ENCODE measurements at regions not wholly inside any gene's neighbourhood (a gene's known extent, or its start where the extent isn't known, plus 50 kb on each side); places are given as distances from the start of the nearest gene placed in this dataset.

GRCh38 chrX:140848800-140849199 is 139.2 kb downstream of the LINC00632 start:
- intact Hi-C loops (cut with DNase I; ENCODE audit: low total_unique reads), result no loop called here
- Histone ChIP-seq H3K27ac (no peak overlapping the region), H3K9me3 (peaks cover 0 to 7% (median 0%) of the 10 kb centered on the region in 4 donors), H3K4me3 (no peak overlapping the region), H3K27me3 (no peaks in the 10 kb centered on the region), H3K36me3 (no peaks in the 10 kb centered on the region), H3K4me1 (no peaks in the 10 kb centered on the region)
- 80 to 98% (median 94%) methylated on average over 5 of the region's 5 CpGs for WGBS, 5 donors
- DNase-seq, result no peak
- TF ChIP-seq POLR2A (IDR thresholded peaks at IDR 0.05) (no peak), POLR2AphosphoS5 (IDR thresholded peaks at IDR 0.05) (no peak), EP300 (IDR thresholded peaks at IDR 0.05) (no peak), CTCF (IDR thresholded peaks at IDR 0.05) (no peak)

GRCh38 chrX:140860718-140861117 is 141.7 kb upstream of the SPANXB1 start:
- no peaks in the 10 kb centered on the region for H3K36me3 ChIP-seq
- no peak overlapping the region for H3K27ac ChIP-seq
- H3K4me3 ChIP-seq, result no peak overlapping the region
- H3K4me1 ChIP-seq, result no peaks in the 10 kb centered on the region
- H3K9me3 ChIP-seq, result no peaks in the 10 kb centered on the region
- intact Hi-C loops (cut with DNase I; ENCODE audit: low total_unique reads), result no loop called here
- TF ChIP-seq POLR2A (IDR thresholded peaks at IDR 0.05) (no peak), EP300 (IDR thresholded peaks at IDR 0.05) (no peak), CTCF (IDR thresholded peaks at IDR 0.05) (no peak), POLR2AphosphoS5 (IDR thresholded peaks at IDR 0.05) (no peak)
- H3K27me3 ChIP-seq, result no peaks in the 10 kb centered on the region
- no peak for DNase-seq
- WGBS, 5 donors, result 69 to 88% (median 84%) methylated on average over 6 to 9 of the region's 9 CpGs; no CpG with 5 or more reads in 1 of the 5 donors

- WGBS, 5 donors, result 54 to 80% (median 73%) methylated on average over 1 of the region's 1 CpG
- Histone ChIP-seq H3K4me3 (no peak overlapping the region), H3K27me3 (no peaks in the 10 kb centered on the region), H3K9me3 (peaks cover 0 to 6% (median 2%) of the 10 kb centered on the region in 4 donors), H3K36me3 (no peaks in the 10 kb centered on the region), H3K27ac (no peak overlapping the region), H3K4me1 (no peaks in the 10 kb centered on the region)
- TF ChIP-seq POLR2A (IDR thresholded peaks at IDR 0.05), result no peak
- no peak for TF ChIP-seq POLR2AphosphoS5 (IDR thresholded peaks at IDR 0.05)
- no peak for TF ChIP-seq EP300 (IDR thresholded peaks at IDR 0.05)
- TF ChIP-seq CTCF (IDR thresholded peaks at IDR 0.05), result no peak
- no peak for DNase-seq
- intact Hi-C loops (cut with DNase I; ENCODE audit: low total_unique reads), result no loop called here
Observed at GRCh38 chrX:140866446-140866845, 135.9 kb upstream of the SPANXB1 start.

GRCh38 chrX:140912606-140913005 is 89.8 kb upstream of the SPANXB1 start:
- Histone ChIP-seq H3K27ac (no peak overlapping the region), H3K36me3 (no peaks in the 10 kb centered on the region), H3K9me3 (no peaks in the 10 kb centered on the region), H3K27me3 (no peaks in the 10 kb centered on the region), H3K4me1 (no peaks in the 10 kb centered on the region), H3K4me3 (no peak overlapping the region)
- no peak for DNase-seq
- intact Hi-C loops (cut with DNase I; ENCODE audit: low total_unique reads), result no loop called here
- TF ChIP-seq POLR2A (IDR thresholded peaks at IDR 0.05), result no peak
- TF ChIP-seq POLR2AphosphoS5 (IDR thresholded peaks at IDR 0.05), result no peak
- no peak for TF ChIP-seq EP300 (IDR thresholded peaks at IDR 0.05)
- TF ChIP-seq CTCF (IDR thresholded peaks at IDR 0.05), result no peak

All from stomach (tissue), 8 donors.